Neural cell (in vitro differentiated cells): ENCODE measurements at regions not wholly inside any gene's neighbourhood (a gene's known extent, or its start where the extent isn't known, plus 50 kb on each side); places are given as distances from the start of the nearest gene placed in this dataset.

ENCODE experiments used
- H2AFZ ChIP-seq: fragments of 200-600, 300-800 bp; sonication (generic), shearing (Covaris generic); 2 replicates; pipeline ENCODE4 v1.6.0; 2014; ENCODE audit warnings: low read depth, mild to moderate bottlenecking, antibody characterized with exemption, low read length, moderate library complexity
- H3F3A ChIP-seq: fragments of 200-600 bp; shearing (Covaris generic); 2 replicates; pipeline ENCODE4 v1.6.1; 2016; ENCODE audit warnings: mild to moderate bottlenecking, moderate library complexity, mixed read lengths, antibody characterized with exemption, low read length; ENCODE audit not compliant: insufficient read depth, poor library complexity, severe bottlenecking
- H3K27ac ChIP-seq: fragments of 200-600, 300-800 bp; sonication (generic), shearing (Covaris generic); 2 replicates; pipeline ENCODE4 v1.5.1; 2014; ENCODE audit warnings: mild to moderate bottlenecking, low read length, moderate library complexity
- H3K27me3 ChIP-seq: fragments of 300-800, 200-600 bp; sonication (generic), shearing (Covaris generic); 2 replicates; pipeline ENCODE4 v1.6.0; 2014; ENCODE audit warnings: mild to moderate bottlenecking, low read depth, low read length, moderate library complexity; ENCODE audit not compliant: insufficient read depth
- H3K36me3 ChIP-seq: fragments of 300-800, 200-600 bp; sonication (generic), shearing (Covaris generic); 2 replicates; pipeline ENCODE4 v1.5.1; 2014; ENCODE audit warnings: mild to moderate bottlenecking, antibody characterized with exemption, low read length, moderate library complexity; ENCODE audit not compliant: insufficient read depth
- H3K4me2 ChIP-seq: fragments of 300-800, 200-600 bp; sonication (generic), shearing (Covaris generic); 2 replicates; pipeline ENCODE4 v1.6.0; 2014; ENCODE audit warnings: mild to moderate bottlenecking, low read length
- H3K4me3 ChIP-seq: fragments of 300-800, 200-600 bp; sonication (generic), shearing (Covaris generic); 2 replicates; pipeline ENCODE4 v1.5.1; 2014; ENCODE audit warnings: mild to moderate bottlenecking, low read length, moderate library complexity
- H3K79me2 ChIP-seq: fragments of 200-600 bp; shearing (Covaris generic); replicated peaks from 2 replicates; pipeline ENCODE4 v1.6.0; 2014; ENCODE audit warnings: mild to moderate bottlenecking, low read length, moderate library complexity; ENCODE audit not compliant: insufficient read depth
- H3K9ac ChIP-seq: fragments of 300-800, 200-600 bp; sonication (generic), shearing (Covaris generic); 2 replicates; pipeline ENCODE4 v1.6.1; 2016; ENCODE audit warnings: mild to moderate bottlenecking, low read length, mixed read lengths
- H3K9me2 ChIP-seq: fragments of 200-600 bp; shearing (Covaris generic); 2 replicates; pipeline ENCODE4 v1.6.1; 2016; ENCODE audit warnings: mild to moderate bottlenecking, low read length, mixed read lengths; ENCODE audit not compliant: insufficient read depth
- H3K9me3 ChIP-seq: fragments of 200-600, 300-800 bp; sonication (generic), shearing (Covaris generic); 2 replicates; pipeline ENCODE4 v1.6.1; 2016; ENCODE audit warnings: mild to moderate bottlenecking, mixed run types, low read length, moderate library complexity, mixed read lengths
- H4K20me1 ChIP-seq: fragments of 200-600 bp; shearing (Covaris generic); 2 replicates; pipeline ENCODE4 v1.6.1; 2016; ENCODE audit warnings: mild to moderate bottlenecking, mixed run types; ENCODE audit not compliant: insufficient read depth
- EP300 ChIP-seq: fragments of 450-650 bp; conservative IDR thresholded peaks from 2 replicates; pipeline ENCODE4 v1.6.1; 2014; ENCODE audit warnings: antibody characterized with exemption, mild to moderate bottlenecking, moderate library complexity; ENCODE audit not compliant: poor library complexity, severe bottlenecking
- EZH2 ChIP-seq: fragments of 200-600, 300-800 bp; shearing (Covaris generic), sonication (generic); IDR thresholded peaks from 2 replicates; pipeline ENCODE4 v1.6.1; 2014; ENCODE audit warnings: antibody characterized with exemption, low read length, borderline replicate concordance, mild to moderate bottlenecking; ENCODE audit not compliant: insufficient read depth, poor library complexity, severe bottlenecking
- MXI1 ChIP-seq: fragments of 450-650 bp; conservative IDR thresholded peaks from 2 replicates; pipeline ENCODE4 v1.6.1; 2014; ENCODE audit warnings: antibody characterized with exemption, mild to moderate bottlenecking; ENCODE audit not compliant: poor library complexity, severe bottlenecking
- POLR2AphosphoS5 ChIP-seq: IDR thresholded peaks from 2 replicates; pipeline ENCODE4 v1.6.1; 2012
- RAD21 ChIP-seq: fragments of 450-650 bp; conservative IDR thresholded peaks from 2 replicates; pipeline ENCODE4 v1.6.1; 2014; ENCODE audit warnings: antibody characterized with exemption, mild to moderate bottlenecking, moderate library complexity
- SMC3 ChIP-seq: fragments of 450-650 bp; conservative IDR thresholded peaks from 2 replicates; pipeline ENCODE4 v1.6.1; 2014; ENCODE audit warnings: antibody characterized with exemption, mild to moderate bottlenecking, moderate library complexity; ENCODE audit not compliant: poor library complexity
- TAF1 ChIP-seq: IDR thresholded peaks from 2 replicates; pipeline ENCODE4 v1.6.1; 2012; ENCODE audit warnings: low read depth
- TF ChIP-seq, protein P1 (sequence below): fragments of 450-650 bp; IDR thresholded peaks from 2 replicates; pipeline ENCODE4 v1.5.1; 2014; ENCODE audit warnings: antibody characterized with exemption, mild to moderate bottlenecking, moderate library complexity; ENCODE audit not compliant: poor library complexity, severe bottlenecking
- TF ChIP-seq, protein P2 (sequence below): IDR thresholded peaks from 2 replicates; pipeline ENCODE4 v1.6.1; 2012; ENCODE audit warnings: borderline replicate concordance

DNA sequence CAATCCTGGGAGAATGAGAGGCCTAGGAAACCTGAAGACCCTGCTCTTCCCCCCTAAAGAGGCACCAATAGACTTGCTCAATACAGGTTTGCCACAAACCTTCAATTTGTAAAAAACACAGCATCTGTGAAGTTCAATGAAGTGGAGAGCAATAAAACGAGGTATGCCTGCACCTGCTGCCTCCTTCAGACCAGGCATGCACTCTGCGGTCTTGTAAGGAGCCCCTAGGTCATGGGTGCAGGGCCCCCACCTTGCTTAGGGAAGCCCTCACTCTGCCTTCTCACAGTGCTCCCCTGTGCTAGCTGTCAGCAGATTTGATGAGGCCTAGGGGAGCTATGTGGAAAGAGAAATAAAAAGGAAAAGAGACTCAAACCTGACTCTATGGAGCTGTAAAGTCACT lies 72.1 kb upstream of the GALNT10 start:
- H3K9me2 ChIP-seq: no peaks in the 10 kb centered on the region
- TF ChIP-seq EZH2 (no peak), RAD21 (no peak), EP300 (no peak), POLR2AphosphoS5 (no peak), SMC3 (no peak), MXI1 (no peak), TAF1 (no peak)
- TF ChIP-seq, protein P1, sequence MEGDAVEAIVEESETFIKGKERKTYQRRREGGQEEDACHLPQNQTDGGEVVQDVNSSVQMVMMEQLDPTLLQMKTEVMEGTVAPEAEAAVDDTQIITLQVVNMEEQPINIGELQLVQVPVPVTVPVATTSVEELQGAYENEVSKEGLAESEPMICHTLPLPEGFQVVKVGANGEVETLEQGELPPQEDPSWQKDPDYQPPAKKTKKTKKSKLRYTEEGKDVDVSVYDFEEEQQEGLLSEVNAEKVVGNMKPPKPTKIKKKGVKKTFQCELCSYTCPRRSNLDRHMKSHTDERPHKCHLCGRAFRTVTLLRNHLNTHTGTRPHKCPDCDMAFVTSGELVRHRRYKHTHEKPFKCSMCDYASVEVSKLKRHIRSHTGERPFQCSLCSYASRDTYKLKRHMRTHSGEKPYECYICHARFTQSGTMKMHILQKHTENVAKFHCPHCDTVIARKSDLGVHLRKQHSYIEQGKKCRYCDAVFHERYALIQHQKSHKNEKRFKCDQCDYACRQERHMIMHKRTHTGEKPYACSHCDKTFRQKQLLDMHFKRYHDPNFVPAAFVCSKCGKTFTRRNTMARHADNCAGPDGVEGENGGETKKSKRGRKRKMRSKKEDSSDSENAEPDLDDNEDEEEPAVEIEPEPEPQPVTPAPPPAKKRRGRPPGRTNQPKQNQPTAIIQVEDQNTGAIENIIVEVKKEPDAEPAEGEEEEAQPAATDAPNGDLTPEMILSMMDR: no peak
- TF ChIP-seq, protein P2, sequence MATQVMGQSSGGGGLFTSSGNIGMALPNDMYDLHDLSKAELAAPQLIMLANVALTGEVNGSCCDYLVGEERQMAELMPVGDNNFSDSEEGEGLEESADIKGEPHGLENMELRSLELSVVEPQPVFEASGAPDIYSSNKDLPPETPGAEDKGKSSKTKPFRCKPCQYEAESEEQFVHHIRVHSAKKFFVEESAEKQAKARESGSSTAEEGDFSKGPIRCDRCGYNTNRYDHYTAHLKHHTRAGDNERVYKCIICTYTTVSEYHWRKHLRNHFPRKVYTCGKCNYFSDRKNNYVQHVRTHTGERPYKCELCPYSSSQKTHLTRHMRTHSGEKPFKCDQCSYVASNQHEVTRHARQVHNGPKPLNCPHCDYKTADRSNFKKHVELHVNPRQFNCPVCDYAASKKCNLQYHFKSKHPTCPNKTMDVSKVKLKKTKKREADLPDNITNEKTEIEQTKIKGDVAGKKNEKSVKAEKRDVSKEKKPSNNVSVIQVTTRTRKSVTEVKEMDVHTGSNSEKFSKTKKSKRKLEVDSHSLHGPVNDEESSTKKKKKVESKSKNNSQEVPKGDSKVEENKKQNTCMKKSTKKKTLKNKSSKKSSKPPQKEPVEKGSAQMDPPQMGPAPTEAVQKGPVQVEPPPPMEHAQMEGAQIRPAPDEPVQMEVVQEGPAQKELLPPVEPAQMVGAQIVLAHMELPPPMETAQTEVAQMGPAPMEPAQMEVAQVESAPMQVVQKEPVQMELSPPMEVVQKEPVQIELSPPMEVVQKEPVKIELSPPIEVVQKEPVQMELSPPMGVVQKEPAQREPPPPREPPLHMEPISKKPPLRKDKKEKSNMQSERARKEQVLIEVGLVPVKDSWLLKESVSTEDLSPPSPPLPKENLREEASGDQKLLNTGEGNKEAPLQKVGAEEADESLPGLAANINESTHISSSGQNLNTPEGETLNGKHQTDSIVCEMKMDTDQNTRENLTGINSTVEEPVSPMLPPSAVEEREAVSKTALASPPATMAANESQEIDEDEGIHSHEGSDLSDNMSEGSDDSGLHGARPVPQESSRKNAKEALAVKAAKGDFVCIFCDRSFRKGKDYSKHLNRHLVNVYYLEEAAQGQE: no peak
- no peak overlapping the region for H3K9ac ChIP-seq
- H3K27ac ChIP-seq: no peak overlapping the region
- H3K27me3 ChIP-seq: no peaks in the 10 kb centered on the region
- H3F3A ChIP-seq: no peaks in the 10 kb centered on the region
- H3K79me2 ChIP-seq: no peaks in the 10 kb centered on the region
- H2AFZ ChIP-seq: no peak overlapping the region
- H3K9me3 ChIP-seq: no peaks in the 10 kb centered on the region
- H4K20me1 ChIP-seq: no peaks in the 10 kb centered on the region
- no peak overlapping the region for H3K4me3 ChIP-seq
- H3K4me2 ChIP-seq: no peak overlapping the region
- H3K36me3 ChIP-seq: no peaks in the 10 kb centered on the region

DNA sequence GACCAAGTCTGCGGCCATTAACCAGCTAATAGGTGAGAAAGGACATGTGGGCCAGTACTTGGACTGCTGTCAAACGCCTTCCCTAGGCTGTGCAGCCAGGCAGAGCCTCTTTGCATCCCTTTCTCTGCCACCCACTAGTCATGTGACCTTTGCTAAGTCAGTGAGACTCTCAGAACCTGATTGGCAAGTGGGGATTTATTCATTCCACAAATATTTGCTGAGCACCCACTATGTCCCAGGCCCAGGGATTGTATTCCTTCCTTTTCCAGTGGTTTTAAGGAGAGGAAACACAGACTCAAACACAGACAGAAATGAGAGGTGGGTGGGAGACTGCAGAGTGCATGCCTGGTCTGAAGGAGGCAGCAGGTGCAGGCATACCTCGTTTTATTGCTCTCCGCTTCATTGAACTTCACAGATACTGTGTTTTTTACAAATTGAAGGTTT lies 71.6 kb upstream of the GALNT10 start:
- H3K27me3 ChIP-seq: no peaks in the 10 kb centered on the region
- H3K9me2 ChIP-seq: no peaks in the 10 kb centered on the region
- TF ChIP-seq MXI1: no peak
- H3K4me2 ChIP-seq: no peak overlapping the region
- no peaks in the 10 kb centered on the region for H3K36me3 ChIP-seq
- H3F3A ChIP-seq: no peaks in the 10 kb centered on the region
- no peaks in the 10 kb centered on the region for H3K9me3 ChIP-seq
- H4K20me1 ChIP-seq: no peaks in the 10 kb centered on the region
- no peak overlapping the region for H3K4me3 ChIP-seq
- no peaks in the 10 kb centered on the region for H3K79me2 ChIP-seq
- no peak overlapping the region for H2AFZ ChIP-seq
- no peak overlapping the region for H3K9ac ChIP-seq
- H3K27ac ChIP-seq: no peak overlapping the region

DNA sequence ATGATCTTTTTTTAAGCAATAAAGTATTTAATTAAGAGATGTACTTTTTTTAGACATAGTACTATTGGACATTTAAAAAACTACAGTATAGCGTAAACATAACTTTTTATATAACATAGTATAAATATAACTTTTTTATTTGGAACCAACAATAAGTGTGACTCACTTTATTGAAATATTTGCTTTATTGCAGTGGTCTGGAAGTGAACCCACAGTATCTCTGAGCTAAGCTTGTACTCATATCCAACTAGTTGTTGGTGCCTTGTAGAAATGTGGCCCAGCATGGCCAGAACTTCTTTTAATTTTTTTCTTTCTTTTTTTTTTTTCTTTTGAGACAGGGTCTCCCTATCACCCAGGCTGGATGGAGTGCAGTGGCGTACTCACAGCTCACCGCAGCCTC lies 61.5 kb upstream of the GALNT10 start:
- H4K20me1 ChIP-seq: no peaks in the 10 kb centered on the region
- no peak overlapping the region for H3K9ac ChIP-seq
- H2AFZ ChIP-seq: no peak overlapping the region
- no peaks in the 10 kb centered on the region for H3F3A ChIP-seq
- no peaks in the 10 kb centered on the region for H3K9me3 ChIP-seq
- no peak for TF ChIP-seq MXI1
- TF ChIP-seq, protein P1: no peak
- no peaks in the 10 kb centered on the region for H3K79me2 ChIP-seq
- no peak overlapping the region for H3K4me2 ChIP-seq
- no peak overlapping the region for H3K27ac ChIP-seq
- no peak overlapping the region for H3K4me3 ChIP-seq
- no peaks in the 10 kb centered on the region for H3K27me3 ChIP-seq
- H3K9me2 ChIP-seq: no peaks in the 10 kb centered on the region
- no peaks in the 10 kb centered on the region for H3K36me3 ChIP-seq
